ENCODE measurements at regions not wholly inside any gene's neighbourhood (a gene's known extent, or its start where the extent isn't known, plus 50 kb on each side); places are given as distances from the start of the nearest gene placed in this dataset.

DNA sequence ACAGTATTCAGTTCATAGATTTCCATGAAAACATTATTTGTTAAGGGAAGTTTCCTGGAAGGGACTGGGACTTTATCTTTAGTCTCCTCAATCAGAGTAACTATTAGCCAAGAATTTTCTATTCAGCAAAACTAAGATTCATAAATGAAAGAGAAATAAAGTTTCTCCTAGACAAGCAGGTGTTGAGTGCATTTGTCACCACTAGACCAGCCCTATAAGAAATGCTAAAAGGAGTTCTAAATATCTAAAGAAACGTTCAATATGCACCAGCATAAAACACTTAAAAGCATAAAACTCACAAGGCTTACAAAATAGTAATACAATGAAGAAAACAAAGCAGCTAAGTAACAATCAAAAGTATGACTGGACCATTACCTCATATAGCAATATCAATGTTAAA lies 423.0 kb downstream of the TECRL start:
- TF ChIP-seq POLR2AphosphoS5 (IDR thresholded peaks at IDR 0.05; ENCODE audit: borderline replicate concordance, low read depth, low read length) (no peak), EZH2 (IDR thresholded peaks at IDR 0.05) (no peak), FOXP2 (optimal IDR thresholded peaks at IDR 0.05; ENCODE audit: control extremely low read depth, extremely low read length, insufficient read depth) (no peak)

Data from SK-N-MC (cell line).